Spleen (tissue), 7 donors: ENCODE measurements at regions not wholly inside any gene's neighbourhood (a gene's known extent, or its start where the extent isn't known, plus 50 kb on each side); places are given as distances from the start of the nearest gene placed in this dataset.

ENCODE experiments used
- POLR2A ChIP-seq, 3 donors: fragments of 450-650 bp; IDR thresholded peaks; one replicate each; pipeline ENCODE4 v1.5.1; 2017; ENCODE audit warnings: antibody characterized with exemption in 3 of 3, mild to moderate bottlenecking in 1 of 3
- POLR2AphosphoS5 ChIP-seq, 3 donors: sonication (generic); formaldehyde crosslinking; IDR thresholded peaks; one replicate each; pipeline ENCODE4 v1.5.1; 2017; ENCODE audit warnings: antibody characterized with exemption in 3 of 3
- TF ChIP-seq, protein P1 (sequence below), 11 experiments: fragments of 200-600 bp in 7 of 11; fragments of 450-650 bp in 4 of 11; sonication (generic) in 4 of 11; IDR thresholded peaks in 8 of 11; conservative IDR thresholded peaks in 3 of 11; 1 replicate in 7 of 11; 2 replicates in 4 of 11; pipeline versions ENCODE4 v1.4.0 to v1.8.0; 2016 to 2021; ENCODE audit warnings: antibody characterized with exemption in 11 of 11, inconsistent platforms in 4 of 11, mild to moderate bottlenecking in 1 of 11
- donor health status: DM: no; HTN: no; CAD: no; lungs with moderate emphysema.
- donor health status: DM: no; HTN: no; CAD: no.
- donor health status: DM: no; HTN: no; CAD: no.

DNA sequence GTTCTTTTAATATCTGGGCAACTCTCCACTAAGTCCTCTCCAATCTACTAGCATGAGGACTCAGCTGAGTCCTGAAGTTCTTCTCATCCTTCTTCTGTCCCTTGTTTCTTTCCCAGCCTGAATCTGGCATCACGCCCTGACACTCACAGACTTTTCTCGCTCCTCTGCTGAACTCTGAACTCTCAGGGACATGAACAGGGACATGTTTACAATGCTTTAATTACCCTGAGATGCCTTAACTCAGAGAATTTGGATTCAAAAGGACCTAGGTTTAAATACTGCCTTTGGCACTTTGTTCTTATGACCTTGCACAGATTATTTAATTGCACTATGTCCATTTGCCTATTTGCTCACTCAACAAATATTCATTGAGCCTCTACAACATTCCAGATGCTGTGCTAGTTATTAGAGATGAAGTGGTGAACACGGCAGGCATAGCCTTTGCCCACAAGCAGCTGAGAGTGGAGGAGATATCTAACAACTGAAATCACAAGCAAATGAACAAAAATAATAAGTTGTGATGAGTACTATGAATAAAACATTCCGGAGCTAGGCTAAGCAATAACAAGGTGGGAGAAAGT, 106.0 kb downstream of the ADRB2 start:
- TF ChIP-seq POLR2A (IDR thresholded peaks at IDR 0.05) (no peak), POLR2AphosphoS5 (IDR thresholded peaks at IDR 0.05) (no peak)
- TF ChIP-seq, protein P1, sequence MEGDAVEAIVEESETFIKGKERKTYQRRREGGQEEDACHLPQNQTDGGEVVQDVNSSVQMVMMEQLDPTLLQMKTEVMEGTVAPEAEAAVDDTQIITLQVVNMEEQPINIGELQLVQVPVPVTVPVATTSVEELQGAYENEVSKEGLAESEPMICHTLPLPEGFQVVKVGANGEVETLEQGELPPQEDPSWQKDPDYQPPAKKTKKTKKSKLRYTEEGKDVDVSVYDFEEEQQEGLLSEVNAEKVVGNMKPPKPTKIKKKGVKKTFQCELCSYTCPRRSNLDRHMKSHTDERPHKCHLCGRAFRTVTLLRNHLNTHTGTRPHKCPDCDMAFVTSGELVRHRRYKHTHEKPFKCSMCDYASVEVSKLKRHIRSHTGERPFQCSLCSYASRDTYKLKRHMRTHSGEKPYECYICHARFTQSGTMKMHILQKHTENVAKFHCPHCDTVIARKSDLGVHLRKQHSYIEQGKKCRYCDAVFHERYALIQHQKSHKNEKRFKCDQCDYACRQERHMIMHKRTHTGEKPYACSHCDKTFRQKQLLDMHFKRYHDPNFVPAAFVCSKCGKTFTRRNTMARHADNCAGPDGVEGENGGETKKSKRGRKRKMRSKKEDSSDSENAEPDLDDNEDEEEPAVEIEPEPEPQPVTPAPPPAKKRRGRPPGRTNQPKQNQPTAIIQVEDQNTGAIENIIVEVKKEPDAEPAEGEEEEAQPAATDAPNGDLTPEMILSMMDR (IDR thresholded peaks at IDR 0.05 in 8 of 11, conservative IDR thresholded peaks at IDR 0.05 in 3 of 11) = no peak
